GM21619 (cell line): ENCODE measurements at regions not wholly inside any gene's neighbourhood (a gene's known extent, or its start where the extent isn't known, plus 50 kb on each side); places are given as distances from the start of the nearest gene placed in this dataset.
"Not testable (repeated sequence)": the region's sequence is repeated elsewhere in the genome, so short reads cannot be mapped to it uniquely, and the experiment has no call there.

Source experiments
- ATAC-seq: cut with Tn5 transposase; IDR thresholded peaks from one replicate; pipeline ENCODE4 v1.9.1; 2021; ENCODE audit not compliant: unreplicated experiment

- no peak for ATAC-seq
Observed at GRCh38 chr5:9813305-9813704, 183.2 kb upstream of the TAS2R1 start.

DNA sequence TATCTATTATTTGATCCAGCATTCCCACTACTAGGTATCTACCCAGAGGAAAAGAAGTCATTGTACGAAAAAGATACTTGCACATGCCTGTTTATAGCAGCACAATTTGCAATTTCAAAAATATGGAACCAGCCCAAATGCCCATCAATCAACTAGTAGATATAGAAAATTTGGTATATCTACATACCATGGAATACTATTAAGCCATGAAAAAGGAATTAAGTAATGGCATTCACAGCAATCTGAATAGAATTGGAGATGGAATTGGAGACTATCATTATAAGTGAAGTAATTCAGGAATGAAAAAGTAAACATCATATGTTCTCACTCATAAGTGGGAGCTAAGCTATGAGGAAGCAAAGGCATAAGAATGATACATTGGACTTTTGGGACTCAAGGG is 177.2 kb upstream of the TAS2R1 start:
- ATAC-seq, result not testable (repeated sequence)

DNA sequence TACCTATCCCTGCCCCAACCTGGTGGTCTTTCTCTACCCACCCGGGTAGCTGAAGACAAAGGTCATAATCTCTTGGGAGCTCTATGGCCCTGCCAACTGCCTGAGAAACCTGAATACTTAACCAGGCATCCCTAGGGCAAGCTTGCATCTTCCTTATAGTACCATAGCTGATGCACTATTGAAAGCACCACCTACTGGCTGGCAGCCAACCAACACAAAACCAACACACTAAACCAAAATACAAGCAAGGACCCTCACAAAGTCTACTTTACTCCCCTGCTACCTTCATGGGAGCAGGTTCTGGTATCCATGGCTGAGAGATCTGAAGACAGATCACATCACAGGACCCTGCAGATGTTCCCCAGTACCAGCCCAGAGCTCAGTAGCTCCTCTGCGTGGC is 171.8 kb upstream of the TAS2R1 start:
- ATAC-seq, result no peak

- no peak for ATAC-seq
Observed at GRCh38 chr5:9799606-9800005, 169.5 kb upstream of the TAS2R1 start.

GRCh38 chr5:9790276-9790675 is 160.1 kb upstream of the TAS2R1 start:
- ATAC-seq, result no peak

DNA sequence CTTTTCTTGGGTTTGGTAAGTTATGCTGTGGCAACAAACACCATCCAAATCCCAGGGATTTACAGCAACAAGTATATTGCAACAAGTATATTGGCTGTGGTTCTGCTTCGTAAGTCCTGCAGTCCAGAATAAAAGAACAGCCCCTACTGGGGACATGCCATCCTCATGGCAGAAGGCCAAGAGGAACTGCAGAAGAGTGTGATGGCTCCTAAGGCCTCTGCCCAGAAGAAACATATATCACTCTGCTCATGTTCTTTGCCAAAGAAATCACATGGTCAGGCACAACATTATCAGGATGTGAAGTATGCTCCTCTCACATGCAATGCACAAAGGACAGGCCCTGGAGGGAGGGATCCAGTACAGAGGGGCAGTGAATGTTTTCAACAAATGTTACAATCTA is 159.6 kb upstream of the TAS2R1 start:
- no peak for ATAC-seq

DNA sequence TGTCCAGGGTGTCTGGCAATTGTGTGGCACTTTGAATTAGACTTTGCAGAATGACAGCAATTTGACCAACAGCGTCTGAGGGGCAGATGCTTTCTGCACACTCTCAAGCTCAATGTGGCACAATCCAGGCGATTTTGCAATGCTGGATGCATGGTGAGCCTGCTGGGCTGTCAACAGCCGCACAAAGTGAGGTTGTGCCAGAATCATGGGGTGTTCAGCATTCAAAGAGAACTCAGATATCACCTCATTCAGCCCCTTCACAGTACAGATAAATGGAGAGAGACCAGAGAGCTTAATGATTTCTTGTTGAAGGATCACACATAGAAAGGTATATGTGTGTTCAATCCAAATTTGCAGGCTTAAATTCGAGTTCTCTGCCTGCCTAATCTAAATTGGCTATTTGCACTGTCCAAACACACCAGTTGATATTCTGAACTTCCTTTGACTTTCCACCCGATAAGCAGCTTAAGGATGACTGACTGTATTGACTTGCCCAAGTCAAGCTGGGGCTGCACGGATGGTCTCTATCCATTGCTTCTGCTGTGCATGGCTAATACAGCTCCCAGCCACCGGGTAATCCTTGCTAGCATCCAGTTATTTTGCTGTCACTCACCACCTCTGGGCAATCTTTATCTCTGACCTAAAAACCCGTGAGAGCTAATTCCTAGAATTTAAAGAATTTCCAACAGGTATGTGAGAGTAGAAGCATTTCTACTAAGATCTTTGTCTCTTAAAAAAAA is 157.9 kb upstream of the TAS2R1 start:
- no peak for ATAC-seq

GRCh38 chr5:9786380-9787360 is 156.5 kb upstream of the TAS2R1 start:
- no peak for ATAC-seq

DNA sequence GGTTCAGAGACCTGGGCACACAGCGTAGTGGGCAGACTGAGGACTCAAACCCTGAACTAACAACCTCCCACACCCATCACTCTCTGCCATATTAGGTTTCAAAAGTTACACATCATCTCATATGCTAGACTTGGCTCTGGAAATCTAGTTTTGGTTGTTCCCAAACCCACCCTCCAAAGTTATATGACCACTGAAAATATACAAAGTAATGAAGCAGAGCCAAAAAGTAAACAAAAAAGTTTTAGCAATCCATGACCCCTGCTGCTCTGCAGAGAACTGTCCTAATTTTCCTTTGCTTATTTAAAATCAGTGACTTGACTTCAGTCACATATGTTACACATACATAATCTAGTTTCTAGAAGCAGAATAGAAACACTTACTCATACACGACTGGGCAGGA is 155.6 kb upstream of the TAS2R1 start:
- no peak for ATAC-seq

GRCh38 chr5:9784231-9784630 is 154.1 kb upstream of the TAS2R1 start:
- ATAC-seq, result no peak

DNA sequence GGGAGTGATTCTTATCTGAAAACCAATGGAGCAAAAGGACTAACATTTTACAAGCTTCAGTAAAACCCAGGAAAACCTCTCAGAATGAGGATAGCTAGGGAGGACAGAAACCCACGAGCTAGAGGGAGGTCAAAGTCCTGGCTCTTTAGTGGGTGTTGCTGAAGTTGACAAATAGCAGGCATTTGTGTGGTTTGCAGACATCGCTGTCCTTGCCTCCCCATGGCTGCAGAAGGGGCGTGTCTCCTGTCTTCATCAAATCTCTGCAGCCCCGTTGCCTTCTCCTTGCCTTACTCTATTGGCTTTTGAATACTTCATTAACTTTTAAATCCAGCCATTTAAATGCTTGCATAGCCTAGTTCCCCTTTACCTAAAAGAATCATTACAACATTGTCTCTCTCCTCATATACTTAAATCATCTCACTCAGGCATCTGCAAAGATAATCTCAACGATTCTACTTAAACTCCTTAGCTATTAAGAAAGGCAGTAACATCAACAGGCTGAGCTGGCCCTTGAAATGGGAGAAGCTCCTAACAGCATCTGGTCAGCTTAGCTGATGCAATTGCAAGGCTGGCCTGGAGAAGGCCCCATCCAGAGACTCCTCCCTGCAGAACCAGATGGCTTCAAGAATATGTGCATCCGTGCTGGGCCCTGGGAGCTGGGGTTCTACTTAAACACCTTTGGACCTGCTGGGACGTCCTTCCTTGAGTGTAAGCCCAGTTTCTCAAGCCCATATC is 152.8 kb upstream of the TAS2R1 start:
- ATAC-seq, result no peak

GRCh38 chr5:9781890-9782289 is 151.7 kb upstream of the TAS2R1 start:
- ATAC-seq, result no peak

DNA sequence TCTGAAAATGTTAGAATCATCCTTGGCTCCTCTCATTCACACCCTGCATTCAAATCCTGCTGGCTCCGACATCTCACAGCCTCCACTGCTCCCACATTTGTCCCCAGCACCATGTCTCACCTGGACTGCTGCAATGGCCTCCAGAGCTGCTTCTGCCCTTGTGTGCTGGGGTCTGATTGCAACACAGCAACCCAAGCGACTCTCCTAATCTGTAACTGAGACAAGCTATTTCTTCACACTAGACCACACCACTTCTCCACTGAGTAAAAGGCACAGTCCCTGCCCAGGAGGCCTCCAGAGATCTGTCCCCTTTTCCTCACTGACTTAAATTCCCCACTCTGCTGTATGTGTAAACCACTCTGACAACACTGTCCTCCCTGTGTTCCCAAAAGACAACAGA is 151.1 kb upstream of the TAS2R1 start:
- no peak for ATAC-seq

GRCh38 chr5:9780501-9780900 is 150.3 kb upstream of the TAS2R1 start:
- ATAC-seq, result no peak

- ATAC-seq, result no peak
Observed at GRCh38 chr5:9776525-9776924, 146.4 kb upstream of the TAS2R1 start.

GRCh38 chr5:9775339-9775738 is 145.2 kb upstream of the TAS2R1 start:
- no peak for ATAC-seq

DNA sequence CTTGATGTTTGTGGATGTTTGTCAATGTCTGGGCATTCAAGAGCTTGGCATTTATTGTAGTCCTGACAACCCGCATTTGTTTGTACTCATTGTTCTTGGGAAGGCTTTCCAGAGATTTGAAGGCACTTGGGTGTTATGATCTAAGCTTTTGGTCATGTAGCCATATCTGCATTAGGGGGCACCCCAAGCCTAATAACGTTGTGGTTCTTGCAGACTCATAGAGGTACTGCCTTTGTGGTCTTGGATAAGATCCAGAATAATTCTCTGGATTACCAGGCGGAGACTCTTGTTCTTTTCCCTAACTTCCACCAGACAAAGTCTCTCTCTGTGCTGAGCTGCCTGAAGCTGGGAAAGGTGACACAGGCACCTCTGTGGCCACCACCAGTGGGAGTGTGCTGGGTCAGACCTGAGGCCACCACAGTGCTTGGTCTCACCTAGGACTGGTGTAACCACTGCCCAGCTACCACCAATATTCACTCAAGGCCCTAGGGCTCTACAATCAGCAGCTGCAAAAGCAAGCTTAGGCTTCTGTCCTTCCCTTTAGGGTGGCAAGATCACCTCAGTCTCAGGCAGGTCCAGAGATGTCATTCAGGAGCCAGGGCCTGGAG is 144.4 kb upstream of the TAS2R1 start:
- no peak for ATAC-seq

- no peak for ATAC-seq
Observed at GRCh38 chr5:9771079-9771478, 140.9 kb upstream of the TAS2R1 start.

GRCh38 chr5:9766581-9766980 is 136.4 kb upstream of the TAS2R1 start:
- no peak for ATAC-seq

DNA sequence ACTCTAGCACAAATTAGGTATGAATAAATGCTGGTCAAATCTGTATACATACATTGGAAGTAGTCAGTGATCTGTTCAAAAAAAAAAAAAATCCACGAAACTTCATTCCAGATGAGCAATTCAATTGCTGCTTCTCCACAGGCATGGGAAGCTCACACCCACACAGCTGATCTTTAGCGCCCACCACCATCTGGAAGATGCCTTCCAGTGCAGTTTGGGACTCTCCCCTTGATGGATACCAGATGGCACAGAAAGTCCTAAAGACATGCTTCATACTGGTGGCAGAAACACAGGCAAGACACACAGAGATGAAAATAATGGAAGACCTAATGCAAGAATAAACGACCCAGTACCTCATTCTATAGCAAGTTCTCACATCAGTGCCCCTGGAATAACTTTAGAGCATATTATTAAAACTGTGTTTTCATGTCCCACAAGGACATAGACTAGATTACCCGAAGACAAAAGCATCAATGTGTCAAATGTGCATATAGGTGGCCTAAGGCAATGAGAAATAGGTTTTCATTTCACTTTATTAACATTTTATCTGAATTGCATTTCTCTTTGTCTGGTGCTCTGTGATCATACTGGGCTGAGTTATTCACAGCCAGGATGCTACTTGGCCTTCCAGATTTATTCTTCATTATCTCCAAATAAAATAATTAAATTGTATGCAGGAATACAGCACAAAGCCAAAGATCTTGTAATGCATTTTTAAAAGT is 135.4 kb upstream of the TAS2R1 start:
- no peak for ATAC-seq
